T-cell (primary cell): ENCODE measurements at regions not wholly inside any gene's neighbourhood (a gene's known extent, or its start where the extent isn't known, plus 50 kb on each side); places are given as distances from the start of the nearest gene placed in this dataset.

ENCODE experiments used
- ATAC-seq, 4 experiments: fragments of 200-7000 bp in 3 of 4; fragments of 150-1000 bp in 1 of 4; cut with Tn5 transposase; replicated peaks in 1 of 4; 1 replicate in 3 of 4; 2 replicates in 1 of 4; pipeline ENCODE4 v1.10.0; 2021; ENCODE audit warnings: moderate library complexity in 3 of 4, mild to moderate bottlenecking in 2 of 4, moderate number of reproducible peaks in 1 of 4
- CTCF ChIA-PET, 2 donors: fragments of 300-600 bp; sonication (Branson Sonifier 250); formaldehyde crosslinking; loops; one replicate each; lab custom pipeline; 2022; ENCODE audit warnings: antibody characterized with exemption in 2 of 2; lab: Charles Lee
- POLR2A ChIA-PET, 2 donors: fragments of 300-600 bp; sonication (Branson Sonifier 250); formaldehyde crosslinking; loops; one replicate each; lab custom pipeline; 2022; ENCODE audit warnings: antibody characterized with exemption in 2 of 2; lab: Charles Lee
- DNase-seq, 35 experiments: peaks; one replicate each; pipeline versions ENCODE4 v3.0.0 to v3.0.0-alpha.2; 2013 to 2023
- H3K27ac ChIP-seq: one replicate; pipeline ENCODE4 v1.5.1; 2013; ENCODE audit warnings: low read length
- H3K27me3 ChIP-seq, 2 experiments: replicated peaks in 1 of 2; 1 replicate in 1 of 2; 2 replicates in 1 of 2; pipeline versions ENCODE4 v1.6.1 to v1.7.0; 2013; ENCODE audit warnings: low read length in 1 of 2, mixed read lengths in 1 of 2; ENCODE audit not compliant: control insufficient read depth in 2 of 2, insufficient read depth in 2 of 2; ENCODE audit errors: extremely low read depth in 1 of 2
- H3K36me3 ChIP-seq, 2 donors: 1 replicate in 1 of 2; 2 replicates in 1 of 2; pipeline versions ENCODE4 v1.6.1 to v1.7.0; 2013; ENCODE audit warnings: low read length in 1 of 2; ENCODE audit not compliant: control insufficient read depth in 2 of 2, insufficient read depth in 1 of 2; ENCODE audit errors: extremely low read depth in 1 of 2
- H3K4me1 ChIP-seq, 2 experiments: 1 replicate in 1 of 2; 2 replicates in 1 of 2; pipeline versions ENCODE4 v1.6.1 to v1.7.0; 2013; ENCODE audit warnings: low read length in 2 of 2, mixed read lengths in 1 of 2; ENCODE audit not compliant: insufficient read depth in 2 of 2, control insufficient read depth in 1 of 2; ENCODE audit errors: extremely low read depth in 1 of 2
- H3K4me3 ChIP-seq, 2 donors: 1 replicate in 1 of 2; 2 replicates in 1 of 2; pipeline versions ENCODE4 v1.5.1 to v1.7.0; 2013; ENCODE audit warnings: mild to moderate bottlenecking in 2 of 2, low read length in 1 of 2, moderate library complexity in 1 of 2; ENCODE audit not compliant: control insufficient read depth in 1 of 2; ENCODE audit errors: extremely low read depth in 1 of 2
- H3K9me3 ChIP-seq: 2 replicates; pipeline ENCODE4 v1.7.0; 2013
- H3K27ac Mint-ChIP-seq, 2 donors: one replicate each; pipeline ENCODE4 v1.8.0; 2020 to 2021; ENCODE audit warnings: mild to moderate bottlenecking in 2 of 2, mixed read lengths in 2 of 2
- H3K27me3 Mint-ChIP-seq, 2 donors: one replicate each; pipeline ENCODE4 v1.8.0; 2021 to 2022; ENCODE audit warnings: mixed read lengths in 2 of 2
- H3K36me3 Mint-ChIP-seq: one replicate; pipeline ENCODE4 v1.8.0; 2021; ENCODE audit warnings: mixed read lengths
- H3K4me1 Mint-ChIP-seq, 3 donors: one replicate each; pipeline ENCODE4 v1.8.0; 2020 to 2022; ENCODE audit warnings: mixed read lengths in 3 of 3, mild to moderate bottlenecking in 1 of 3
- H3K4me3 Mint-ChIP-seq, 3 donors: one replicate each; pipeline ENCODE4 v1.8.0; 2020 to 2022; ENCODE audit warnings: mild to moderate bottlenecking in 3 of 3, mixed read lengths in 3 of 3, moderate library complexity in 3 of 3
- H3K9me3 Mint-ChIP-seq, 3 donors: one replicate each; pipeline ENCODE4 v1.8.0; 2020 to 2022; ENCODE audit warnings: mixed read lengths in 3 of 3
- WGBS: methylation state at CpG from one replicate; pipeline ENCODE4 v1.1.5; 2013; ENCODE audit warnings: missing lambda C conversion rate; ENCODE audit not compliant: insufficient coverage; 5-methylcytosine and 5-hydroxymethylcytosine counted together

GRCh38 chr1:94609619-94610018, 68.1 kb upstream of the F3 start:
- ChIA-PET POLR2A (no interaction called here), CTCF (no interaction called here)
- no peaks in the 10 kb centered on the region for H3K4me1 ChIP-seq
- Mint-ChIP-seq H3K27ac (no peak overlapping the region), H3K36me3 (no peaks in the 10 kb centered on the region), H3K27me3 (peaks cover 0 to 6% of the 10 kb centered on the region in 2 donors), H3K4me3 (no peak overlapping the region), H3K9me3 (no peaks in the 10 kb centered on the region), H3K4me1 (no peaks in the 10 kb centered on the region)
- peaks cover 0 to 2% of the 10 kb centered on the region in 2 experiments for H3K27me3 ChIP-seq
- no peaks in the 10 kb centered on the region for H3K36me3 ChIP-seq
- no peak overlapping the region for H3K27ac ChIP-seq
- no peak overlapping the region for H3K4me3 ChIP-seq
- no peak for DNase-seq
- WGBS = 89% methylated on average over 4 of the region's 8 CpGs
- ATAC-seq = no peak
- H3K9me3 ChIP-seq = no peaks in the 10 kb centered on the region

- no peak overlapping the region for H3K4me3 ChIP-seq
- ChIA-PET POLR2A (no interaction called here), CTCF (no interaction called here)
- no peaks in the 10 kb centered on the region for H3K36me3 ChIP-seq
- Mint-ChIP-seq H3K27me3 (peaks cover 0 to 11% of the 10 kb centered on the region in 2 donors), H3K4me3 (no peak overlapping the region), H3K27ac (no peak overlapping the region), H3K4me1 (no peaks in the 10 kb centered on the region), H3K9me3 (no peaks in the 10 kb centered on the region), H3K36me3 (no peaks in the 10 kb centered on the region)
- no peak overlapping the region for H3K27ac ChIP-seq
- H3K27me3 ChIP-seq = peaks cover 0 to 5% of the 10 kb centered on the region in 2 experiments
- 77% methylated on average over 7 of the region's 9 CpGs for WGBS
- DNase-seq (no peak), ATAC-seq (no peak)
- no peaks in the 10 kb centered on the region for H3K4me1 ChIP-seq
- H3K9me3 ChIP-seq = no peaks in the 10 kb centered on the region
Observed at GRCh38 chr1:94608852-94609530, 67.4 kb upstream of the F3 start.

GRCh38 chr1:94608142-94608851, 66.7 kb upstream of the F3 start:
- no peaks in the 10 kb centered on the region for H3K9me3 ChIP-seq
- no peaks in the 10 kb centered on the region for H3K4me1 ChIP-seq
- Mint-ChIP-seq H3K36me3 (no peaks in the 10 kb centered on the region), H3K27ac (no peak overlapping the region), H3K4me1 (peaks cover 0 to under 1% (median 0%) of the 10 kb centered on the region in 3 donors), H3K9me3 (peaks cover 0 to 4% (median 0%) of the 10 kb centered on the region in 3 donors), H3K27me3 (peaks cover 4 to 18% of the 10 kb centered on the region in 2 donors), H3K4me3 (no peak overlapping the region)
- H3K27me3 ChIP-seq = peaks cover 0 to 10% of the 10 kb centered on the region in 2 experiments
- ChIA-PET POLR2A (no interaction called here), CTCF (no interaction called here)
- WGBS = 75% methylated on average over 8 of the region's 10 CpGs
- H3K36me3 ChIP-seq = no peaks in the 10 kb centered on the region
- ATAC-seq (no peak), DNase-seq (no peak)
- H3K4me3 ChIP-seq = no peak overlapping the region
- H3K27ac ChIP-seq = no peak overlapping the region

GRCh38 chr1:94607398-94607797, 65.8 kb upstream of the F3 start:
- Mint-ChIP-seq H3K9me3 (peaks cover 0 to 5% (median 0%) of the 10 kb centered on the region in 3 donors), H3K36me3 (no peaks in the 10 kb centered on the region), H3K4me1 (peaks cover 4 to 6% (median 5%) of the 10 kb centered on the region in 3 donors), H3K27me3 (peaks cover 5 to 20% of the 10 kb centered on the region in 2 donors), H3K4me3 (no peak overlapping the region), H3K27ac (no peak overlapping the region)
- H3K4me3 ChIP-seq = no peak overlapping the region
- POLR2A ChIA-PET = no interaction called here
- 91% methylated on average over 4 of the region's 4 CpGs for WGBS
- ATAC-seq (no peak), DNase-seq (no peak)
- H3K27me3 ChIP-seq = peaks cover 0 to 10% of the 10 kb centered on the region in 2 experiments
- no peaks in the 10 kb centered on the region for H3K9me3 ChIP-seq
- no peaks in the 10 kb centered on the region for H3K36me3 ChIP-seq
- peaks cover 0 to 1% of the 10 kb centered on the region in 2 experiments for H3K4me1 ChIP-seq
- H3K27ac ChIP-seq = no peak overlapping the region
- CTCF ChIA-PET = no interaction called here

- CTCF ChIA-PET = no interaction called here
- H3K9me3 Mint-ChIP-seq = peaks cover 0 to 5% (median 0%) of the 10 kb centered on the region in 3 donors
- POLR2A ChIA-PET = no interaction called here
- H3K27me3 ChIP-seq = peaks cover 0 to 10% of the 10 kb centered on the region in 2 experiments
- H3K4me1 ChIP-seq = peaks cover 0 to 7% of the 10 kb centered on the region in 2 experiments
- H3K9me3 ChIP-seq = no peaks in the 10 kb centered on the region
- no peak for ATAC-seq
- DNase-seq = no peak
- no peak overlapping the region for H3K27ac Mint-ChIP-seq
- H3K4me3 Mint-ChIP-seq = no peak overlapping the region
- no peaks in the 10 kb centered on the region for H3K36me3 ChIP-seq
- H3K4me1 Mint-ChIP-seq = peaks cover 8 to 15% (median 8%) of the 10 kb centered on the region in 3 donors
- H3K27ac ChIP-seq = no peak overlapping the region
- H3K4me3 ChIP-seq = no peak overlapping the region
- H3K27me3 Mint-ChIP-seq = peaks cover 10 to 20% of the 10 kb centered on the region in 2 donors
- 50% methylated on average over 1 of the region's 4 CpGs for WGBS
- no peaks in the 10 kb centered on the region for H3K36me3 Mint-ChIP-seq
Observed at GRCh38 chr1:94606471-94606870, 64.9 kb upstream of the F3 start.

- peak overlapping the region in 1 of 2 donors; percentile 3 for H3K27ac Mint-ChIP-seq
- ChIA-PET CTCF (no interaction called here), POLR2A (no interaction called here)
- peaks cover 0 to 5% (median 0%) of the 10 kb centered on the region in 3 donors for H3K9me3 Mint-ChIP-seq
- Histone ChIP-seq H3K27me3 (peaks cover 0 to 7% of the 10 kb centered on the region in 2 experiments), H3K9me3 (no peaks in the 10 kb centered on the region), H3K27ac (no peak overlapping the region), H3K4me3 (no peak overlapping the region), H3K4me1 (peaks cover 0 to 7% of the 10 kb centered on the region in 2 experiments), H3K36me3 (no peaks in the 10 kb centered on the region)
- H3K27me3 Mint-ChIP-seq = peaks cover 10 to 20% of the 10 kb centered on the region in 2 donors
- no peaks in the 10 kb centered on the region for H3K36me3 Mint-ChIP-seq
- DNase-seq (no peak), ATAC-seq (no peak)
- H3K4me3 Mint-ChIP-seq = no peak overlapping the region
- H3K4me1 Mint-ChIP-seq = peaks cover 8 to 15% (median 8%) of the 10 kb centered on the region in 3 donors
Observed at GRCh38 chr1:94603663-94604062, 62.1 kb upstream of the F3 start.
